Epithelial cell of proximal tubule (primary cell): ENCODE measurements at regions not wholly inside any gene's neighbourhood (a gene's known extent, or its start where the extent isn't known, plus 50 kb on each side); places are given as distances from the start of the nearest gene placed in this dataset.

Experiments
- DNase-seq: peaks from one replicate; pipeline ENCODE4 v3.0.0-alpha.2; 2011; ENCODE audit warnings: low read depth
- H3K4me3 ChIP-seq: 2 replicates; pipeline ENCODE4 v1.5.1; 2011; ENCODE audit warnings: low read depth, mild to moderate bottlenecking, low read length
- TF ChIP-seq, protein P1 (sequence below): conservative IDR thresholded peaks from 2 replicates; pipeline ENCODE4 v1.5.1; 2012; ENCODE audit warnings: low read depth, mild to moderate bottlenecking, low read length

DNA sequence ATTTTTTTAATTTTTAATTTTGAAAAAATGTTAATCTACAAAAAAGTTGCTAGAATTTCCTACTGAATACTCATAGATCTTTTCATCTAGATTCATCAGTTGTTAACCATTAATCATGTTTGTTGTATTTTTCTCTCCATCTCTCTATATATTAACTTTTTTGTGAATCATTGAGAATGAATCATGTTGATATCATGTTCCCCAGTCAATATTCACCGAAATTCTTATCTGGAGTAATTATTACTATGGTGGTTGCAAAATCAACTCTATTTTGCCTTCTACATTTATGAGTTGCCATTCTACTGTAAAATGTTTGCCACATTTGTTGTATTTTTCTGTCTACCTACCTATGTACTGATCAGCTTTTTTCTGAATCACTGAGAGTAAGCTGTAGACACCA is 154.0 kb downstream of the SPP2 start:
- peak; percentile 49 for DNase-seq
- TF ChIP-seq, protein P1, sequence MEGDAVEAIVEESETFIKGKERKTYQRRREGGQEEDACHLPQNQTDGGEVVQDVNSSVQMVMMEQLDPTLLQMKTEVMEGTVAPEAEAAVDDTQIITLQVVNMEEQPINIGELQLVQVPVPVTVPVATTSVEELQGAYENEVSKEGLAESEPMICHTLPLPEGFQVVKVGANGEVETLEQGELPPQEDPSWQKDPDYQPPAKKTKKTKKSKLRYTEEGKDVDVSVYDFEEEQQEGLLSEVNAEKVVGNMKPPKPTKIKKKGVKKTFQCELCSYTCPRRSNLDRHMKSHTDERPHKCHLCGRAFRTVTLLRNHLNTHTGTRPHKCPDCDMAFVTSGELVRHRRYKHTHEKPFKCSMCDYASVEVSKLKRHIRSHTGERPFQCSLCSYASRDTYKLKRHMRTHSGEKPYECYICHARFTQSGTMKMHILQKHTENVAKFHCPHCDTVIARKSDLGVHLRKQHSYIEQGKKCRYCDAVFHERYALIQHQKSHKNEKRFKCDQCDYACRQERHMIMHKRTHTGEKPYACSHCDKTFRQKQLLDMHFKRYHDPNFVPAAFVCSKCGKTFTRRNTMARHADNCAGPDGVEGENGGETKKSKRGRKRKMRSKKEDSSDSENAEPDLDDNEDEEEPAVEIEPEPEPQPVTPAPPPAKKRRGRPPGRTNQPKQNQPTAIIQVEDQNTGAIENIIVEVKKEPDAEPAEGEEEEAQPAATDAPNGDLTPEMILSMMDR, result no peak
- no peak overlapping the region for H3K4me3 ChIP-seq

DNA sequence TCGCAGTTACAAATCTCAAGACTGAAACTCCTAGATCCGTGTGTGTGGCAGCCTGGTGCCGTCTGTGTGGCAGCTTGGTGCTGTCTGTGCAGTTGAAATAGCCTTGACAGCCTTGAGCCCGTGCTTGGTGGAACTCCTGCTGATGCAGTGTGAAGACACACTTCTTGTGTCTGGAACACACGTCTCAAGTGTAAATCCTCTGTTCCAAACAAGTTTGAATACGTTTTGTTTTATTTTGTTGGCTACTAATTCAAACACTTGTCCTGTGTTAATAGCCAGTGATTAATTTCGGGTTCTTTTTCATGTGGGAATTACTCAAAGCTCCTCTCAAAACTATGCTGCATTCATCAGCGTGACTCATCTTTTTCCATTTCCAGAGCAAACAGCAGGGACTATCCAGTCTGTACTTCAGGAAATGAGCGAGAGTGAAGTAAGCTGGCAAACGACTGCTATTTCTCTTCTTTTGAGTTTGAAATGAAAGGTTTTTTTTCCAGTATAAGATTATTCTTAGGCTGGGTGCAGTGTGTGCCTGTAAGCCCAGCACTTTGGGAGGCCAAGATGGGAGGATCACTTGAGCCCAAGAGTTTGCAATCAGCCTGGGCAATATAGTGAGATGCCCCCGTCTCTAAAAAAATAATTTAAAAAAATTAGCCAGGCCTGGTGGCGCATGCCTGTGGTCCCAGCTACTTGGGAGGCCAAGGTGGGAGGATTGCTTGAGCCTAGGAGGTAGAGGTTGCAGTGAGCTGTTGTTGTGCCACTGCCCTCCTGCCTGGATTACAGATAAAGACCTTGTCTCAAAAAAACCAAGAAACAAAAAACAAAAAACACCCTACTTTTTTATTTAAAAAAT is 152.9 kb downstream of the SPP2 start:
- H3K4me3 ChIP-seq, result no peak overlapping the region
- peak; percentile 94 for DNase-seq
- TF ChIP-seq, protein P1, result no peak

DNA sequence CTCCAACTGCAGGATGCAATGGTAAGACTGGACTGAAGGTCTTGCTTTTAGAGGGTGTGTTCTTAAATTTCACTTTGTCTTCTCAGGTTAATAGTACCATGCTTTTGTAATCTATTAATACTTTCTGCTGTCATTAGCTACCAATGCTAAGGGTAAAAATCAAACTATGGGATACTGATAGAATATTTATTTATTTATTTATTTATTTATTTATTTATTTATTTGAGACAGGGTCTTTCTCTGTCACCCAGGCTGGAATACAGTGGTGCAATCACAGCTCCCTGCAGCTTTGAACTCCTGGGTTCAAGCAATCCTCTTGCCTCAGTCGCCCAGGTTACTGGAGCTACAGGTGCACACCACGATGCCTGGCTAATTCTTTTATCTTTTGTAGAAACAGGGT is 152.1 kb downstream of the SPP2 start:
- DNase-seq, result no peak
- no peak overlapping the region for H3K4me3 ChIP-seq
- TF ChIP-seq, protein P1, result no peak

DNA sequence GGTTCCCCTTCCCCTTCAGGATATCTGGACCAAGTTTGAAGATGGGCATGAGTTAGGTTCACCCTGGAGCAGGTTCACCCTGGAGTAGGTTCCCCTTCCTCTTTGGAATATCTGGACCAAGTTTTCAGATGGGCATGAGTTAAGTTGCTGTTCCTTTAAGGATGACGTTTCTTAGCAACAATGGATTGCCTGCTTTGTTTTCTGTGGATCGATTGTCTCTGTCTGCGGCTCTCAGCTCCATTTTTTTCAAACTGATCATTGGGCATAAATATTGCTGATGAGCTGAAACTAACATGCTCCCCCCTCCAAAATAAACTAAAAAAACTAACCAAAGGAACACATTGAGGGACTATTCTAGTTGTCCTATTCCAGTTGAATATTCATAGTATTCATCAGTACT is 149.5 kb downstream of the SPP2 start:
- TF ChIP-seq, protein P1, result no peak
- no peak for DNase-seq
- no peak overlapping the region for H3K4me3 ChIP-seq

DNA sequence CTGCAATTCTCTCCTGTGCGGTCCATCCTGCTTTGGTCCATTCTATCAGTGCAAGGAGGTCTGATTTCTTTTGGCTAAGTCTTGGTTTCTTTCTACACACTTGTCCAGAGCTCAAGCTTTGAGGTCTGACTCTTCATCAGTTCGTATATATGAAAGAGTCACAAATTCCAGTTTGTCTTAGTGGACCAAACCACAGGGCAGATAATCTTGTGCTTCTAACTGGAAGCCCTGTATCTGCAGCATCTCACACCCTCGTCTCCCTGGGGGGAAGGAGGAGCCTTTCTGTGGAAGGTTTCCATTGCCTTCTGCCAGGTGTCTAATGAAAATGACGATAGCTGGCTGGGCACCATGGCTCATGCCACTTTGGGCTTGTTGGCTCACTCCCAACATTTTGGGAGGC is 148.5 kb downstream of the SPP2 start:
- DNase-seq, result no peak
- TF ChIP-seq, protein P1, result no peak
- no peak overlapping the region for H3K4me3 ChIP-seq

DNA sequence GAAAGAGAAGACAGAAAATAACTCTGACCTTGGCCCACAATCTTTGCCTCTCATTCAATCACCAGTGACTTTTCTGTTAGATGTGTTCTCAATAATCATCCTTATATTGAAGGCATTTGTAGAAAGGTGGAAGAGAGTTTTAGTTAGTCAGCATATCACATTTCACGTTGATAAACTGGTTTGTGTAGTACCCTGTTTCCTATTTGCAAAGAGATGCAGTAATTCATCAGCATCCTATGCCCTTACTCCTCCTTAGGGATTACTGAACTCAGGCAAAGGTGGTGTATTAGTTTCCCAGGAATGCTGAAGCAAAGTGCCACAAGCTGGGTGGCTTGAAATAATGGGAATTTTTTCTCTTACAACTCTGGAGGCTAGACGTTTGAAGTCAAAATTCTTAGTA is 145.0 kb downstream of the SPP2 start:
- no peak for DNase-seq
- TF ChIP-seq, protein P1, result no peak
- no peak overlapping the region for H3K4me3 ChIP-seq
